ENCODE measurements at regions not wholly inside any gene's neighbourhood (a gene's known extent, or its start where the extent isn't known, plus 50 kb on each side); places are given as distances from the start of the nearest gene placed in this dataset.

DNA sequence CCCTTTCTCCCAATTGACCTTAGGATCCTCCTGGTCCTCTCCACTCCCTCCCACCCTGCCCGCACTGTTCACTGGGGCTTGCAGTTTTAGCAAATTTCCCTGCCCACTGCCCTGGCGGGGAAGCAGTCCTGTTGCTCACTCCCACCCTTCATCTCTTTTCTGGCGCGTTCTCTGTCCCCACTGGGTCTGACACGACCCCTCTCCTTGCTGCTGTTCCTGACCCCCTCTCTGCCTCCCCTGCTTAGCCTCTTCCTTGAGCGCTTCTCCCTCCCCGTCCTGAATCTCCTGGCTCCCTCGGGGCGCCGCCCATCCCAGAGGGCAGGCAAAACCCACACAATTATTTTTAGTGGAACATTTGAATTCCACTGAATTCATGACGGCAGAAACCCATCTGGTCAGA lies 1796.4 kb downstream of the TP53TG3F start:
- no peak for TF ChIP-seq EZH2 (IDR thresholded peaks at IDR 0.05; ENCODE audit: borderline replicate concordance, insufficient read depth, low read depth, low read length, poor library complexity, severe bottlenecking)
- TF ChIP-seq, protein P1, sequence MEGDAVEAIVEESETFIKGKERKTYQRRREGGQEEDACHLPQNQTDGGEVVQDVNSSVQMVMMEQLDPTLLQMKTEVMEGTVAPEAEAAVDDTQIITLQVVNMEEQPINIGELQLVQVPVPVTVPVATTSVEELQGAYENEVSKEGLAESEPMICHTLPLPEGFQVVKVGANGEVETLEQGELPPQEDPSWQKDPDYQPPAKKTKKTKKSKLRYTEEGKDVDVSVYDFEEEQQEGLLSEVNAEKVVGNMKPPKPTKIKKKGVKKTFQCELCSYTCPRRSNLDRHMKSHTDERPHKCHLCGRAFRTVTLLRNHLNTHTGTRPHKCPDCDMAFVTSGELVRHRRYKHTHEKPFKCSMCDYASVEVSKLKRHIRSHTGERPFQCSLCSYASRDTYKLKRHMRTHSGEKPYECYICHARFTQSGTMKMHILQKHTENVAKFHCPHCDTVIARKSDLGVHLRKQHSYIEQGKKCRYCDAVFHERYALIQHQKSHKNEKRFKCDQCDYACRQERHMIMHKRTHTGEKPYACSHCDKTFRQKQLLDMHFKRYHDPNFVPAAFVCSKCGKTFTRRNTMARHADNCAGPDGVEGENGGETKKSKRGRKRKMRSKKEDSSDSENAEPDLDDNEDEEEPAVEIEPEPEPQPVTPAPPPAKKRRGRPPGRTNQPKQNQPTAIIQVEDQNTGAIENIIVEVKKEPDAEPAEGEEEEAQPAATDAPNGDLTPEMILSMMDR (IDR thresholded peaks at IDR 0.05) = no peak

All from B cell (primary cell).